HUES6 (cell line): ENCODE measurements at regions not wholly inside any gene's neighbourhood (a gene's known extent, or its start where the extent isn't known, plus 50 kb on each side); places are given as distances from the start of the nearest gene placed in this dataset.

Source experiments
- H3K27ac ChIP-seq: 2 replicates; pipeline ENCODE4 v1.7.0; 2013; ENCODE audit warnings: low read depth, mild to moderate bottlenecking, low read length, inconsistent platforms
- H3K27me3 ChIP-seq: 2 replicates; pipeline ENCODE4 v1.6.1; 2013; ENCODE audit warnings: low read length; ENCODE audit not compliant: control insufficient read depth, insufficient read depth
- H3K36me3 ChIP-seq: 2 replicates; pipeline ENCODE4 v1.6.1; 2013; ENCODE audit warnings: low read length; ENCODE audit not compliant: control insufficient read depth, insufficient read depth
- H3K4me1 ChIP-seq: 2 replicates; pipeline ENCODE4 v1.6.1; 2013; ENCODE audit warnings: low read length; ENCODE audit not compliant: control insufficient read depth, insufficient read depth
- H3K4me3 ChIP-seq: 2 replicates; pipeline ENCODE4 v1.5.1; 2013; ENCODE audit warnings: low read depth, low read length
- H3K9ac ChIP-seq: one replicate; pipeline ENCODE4 v1.6.1; 2013; ENCODE audit warnings: mild to moderate bottlenecking, low read length
- H3K9me3 ChIP-seq: 2 replicates; pipeline ENCODE4 v1.6.1; 2013; ENCODE audit warnings: low read depth, low read length; ENCODE audit not compliant: control insufficient read depth, insufficient read depth

GRCh38 chr11:115566180-115566764, 62.1 kb upstream of the CADM1 start:
- Histone ChIP-seq H3K27ac (no peak overlapping the region), H3K9ac (no peak overlapping the region), H3K4me1 (no peaks in the 10 kb centered on the region), H3K36me3 (no peaks in the 10 kb centered on the region), H3K9me3 (no peaks in the 10 kb centered on the region), H3K4me3 (no peak overlapping the region), H3K27me3 (peaks cover 4% of the 10 kb centered on the region; the same call in 1 of the 2 replicates)

GRCh38 chr11:115564851-115565250, 60.6 kb upstream of the CADM1 start:
- Histone ChIP-seq H3K27ac (no peak overlapping the region), H3K4me3 (no peak overlapping the region), H3K36me3 (no peaks in the 10 kb centered on the region), H3K4me1 (no peaks in the 10 kb centered on the region), H3K9me3 (no peaks in the 10 kb centered on the region), H3K9ac (no peak overlapping the region), H3K27me3 (peaks cover 4% of the 10 kb centered on the region; the same call in 1 of the 2 replicates)

- Histone ChIP-seq H3K36me3 (no peaks in the 10 kb centered on the region), H3K4me3 (no peak overlapping the region), H3K4me1 (no peaks in the 10 kb centered on the region), H3K9ac (no peak overlapping the region), H3K9me3 (peaks cover 12% of the 10 kb centered on the region), H3K27me3 (no peaks in the 10 kb centered on the region), H3K27ac (no peak overlapping the region)
Measured at GRCh38 chr11:115561116-115561515, 56.9 kb upstream of the CADM1 start.

GRCh38 chr11:115558635-115559034, 54.4 kb upstream of the CADM1 start:
- Histone ChIP-seq H3K27me3 (no peaks in the 10 kb centered on the region), H3K36me3 (no peaks in the 10 kb centered on the region), H3K4me3 (no peak overlapping the region), H3K9me3 (peaks cover 12% of the 10 kb centered on the region), H3K9ac (no peak overlapping the region), H3K27ac (no peak overlapping the region), H3K4me1 (no peaks in the 10 kb centered on the region)

- Histone ChIP-seq H3K4me3 (no peak overlapping the region), H3K9me3 (peaks cover 12% of the 10 kb centered on the region), H3K27me3 (no peaks in the 10 kb centered on the region), H3K36me3 (no peaks in the 10 kb centered on the region), H3K9ac (no peak overlapping the region), H3K4me1 (no peaks in the 10 kb centered on the region), H3K27ac (no peak overlapping the region)
Measured at GRCh38 chr11:115557681-115558080, 53.5 kb upstream of the CADM1 start.

- Histone ChIP-seq H3K36me3 (no peaks in the 10 kb centered on the region), H3K27me3 (no peaks in the 10 kb centered on the region), H3K9ac (no peak overlapping the region), H3K9me3 (peaks cover 12% of the 10 kb centered on the region), H3K27ac (no peak overlapping the region), H3K4me3 (no peak overlapping the region), H3K4me1 (no peaks in the 10 kb centered on the region)
Measured at GRCh38 chr11:115556984-115557383, 52.8 kb upstream of the CADM1 start.

- H3K4me3 ChIP-seq: no peak overlapping the region
- peaks cover 2% of the 10 kb centered on the region; the same call in 1 of the 2 replicates for H3K4me1 ChIP-seq
- no peak overlapping the region for H3K9ac ChIP-seq
- H3K27me3 ChIP-seq: no peaks in the 10 kb centered on the region
- no peak overlapping the region for H3K27ac ChIP-seq
- peaks cover 12% of the 10 kb centered on the region for H3K9me3 ChIP-seq
- no peaks in the 10 kb centered on the region for H3K36me3 ChIP-seq
Measured at GRCh38 chr11:115555336-115556090, 51.3 kb upstream of the CADM1 start.
